ENCODE measurements at regions not wholly inside any gene's neighbourhood (a gene's known extent, or its start where the extent isn't known, plus 50 kb on each side); places are given as distances from the start of the nearest gene placed in this dataset.

DNA sequence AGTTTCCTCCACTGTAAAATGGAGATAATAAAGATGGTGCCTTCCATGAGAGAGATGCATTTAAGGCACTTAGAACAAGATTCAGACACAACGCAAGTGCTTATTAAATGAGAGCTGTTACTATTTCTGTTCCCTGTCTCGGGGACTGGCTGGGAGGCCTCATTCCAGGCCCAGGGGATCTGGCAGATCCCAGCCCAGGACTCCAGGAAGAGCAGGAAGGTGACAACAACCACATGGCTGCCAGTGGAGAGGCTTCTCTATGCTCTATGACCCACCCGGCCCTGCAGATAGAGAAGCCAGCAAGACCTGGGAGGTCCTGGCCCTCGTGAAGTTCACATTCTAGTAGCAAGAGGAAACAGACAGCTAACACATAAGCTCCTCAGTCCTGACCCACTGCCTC, 175.5 kb downstream of the ACTL8 start:
- no peak for DNase-seq (ENCODE audit: low read depth)

DNA sequence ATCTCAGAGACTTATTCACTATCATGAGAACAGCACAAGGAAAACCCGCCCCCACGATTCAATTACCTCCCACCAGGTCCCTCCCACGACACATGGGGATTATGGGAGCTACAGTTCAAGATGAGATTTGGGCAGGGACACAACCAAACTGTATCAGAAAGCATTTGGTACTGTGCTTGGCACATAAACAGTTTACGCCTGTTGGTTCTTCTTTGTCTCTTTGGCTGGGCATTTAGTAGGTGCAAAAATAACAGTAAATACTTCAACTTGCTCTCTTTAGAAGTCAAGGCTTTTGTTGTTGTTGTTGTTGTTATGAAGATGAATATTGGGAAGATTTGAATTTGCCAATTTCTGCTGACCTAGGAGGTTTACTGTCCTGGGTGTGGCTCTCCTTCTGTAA, 175.4 kb upstream of the IGSF21 start:
- no peak for DNase-seq (ENCODE audit: low read depth)

GRCh38 chr1:17933501-17933900, 174.1 kb upstream of the IGSF21 start:
- DNase-seq (ENCODE audit: low read depth), result no peak

GRCh38 chr1:17933971-17934370, 173.6 kb upstream of the IGSF21 start:
- no peak for DNase-seq (ENCODE audit: low read depth)

- no peak for DNase-seq (ENCODE audit: low read depth)
Measured at GRCh38 chr1:17935230-17935629, 172.4 kb upstream of the IGSF21 start.

GRCh38 chr1:17941431-17942189, 166.0 kb upstream of the IGSF21 start:
- no peak for DNase-seq (ENCODE audit: low read depth)

DNA sequence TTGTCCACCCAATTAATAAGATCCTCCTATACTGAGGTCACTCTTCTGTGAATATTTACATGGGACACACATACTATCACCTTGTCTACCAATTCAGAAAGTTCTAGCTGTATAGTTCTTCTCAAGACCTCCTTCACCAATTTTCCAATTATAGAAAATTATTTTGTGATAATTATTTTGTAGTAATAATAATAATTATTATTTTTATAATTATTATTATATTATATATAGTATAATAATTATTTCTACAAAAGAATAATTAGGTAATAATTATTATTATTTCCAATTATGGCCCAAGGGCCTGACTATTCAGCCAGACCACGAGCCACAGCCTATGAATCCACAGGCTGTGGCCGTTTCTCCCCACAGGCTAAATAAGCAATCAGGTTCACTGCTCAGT, 164.1 kb upstream of the IGSF21 start:
- no peak for DNase-seq (ENCODE audit: low read depth)

DNA sequence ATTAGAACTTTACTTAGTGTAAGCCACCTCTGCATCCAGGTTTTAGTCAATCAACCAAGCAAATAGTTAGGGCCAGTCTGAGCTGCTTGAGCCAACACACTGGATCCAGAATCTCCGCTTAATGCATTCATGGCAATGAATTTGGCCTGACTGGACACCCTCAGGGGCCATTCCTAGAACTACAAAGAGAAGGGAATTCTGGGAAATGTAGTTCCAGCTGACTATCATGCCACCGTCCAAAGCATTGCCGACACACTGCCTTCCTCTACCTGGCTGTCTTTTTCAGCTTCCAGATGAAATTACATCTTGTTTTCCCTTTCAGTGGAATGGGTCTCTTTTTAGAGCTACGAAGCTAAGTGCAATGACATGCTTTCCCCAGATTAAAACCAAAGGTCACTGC, 163.0 kb upstream of the IGSF21 start:
- no peak for DNase-seq (ENCODE audit: low read depth)

GRCh38 chr1:17946434-17946833, 161.2 kb upstream of the IGSF21 start:
- no peak for DNase-seq (ENCODE audit: low read depth)

GRCh38 chr1:17948594-17948993, 159.0 kb upstream of the IGSF21 start:
- no peak for DNase-seq (ENCODE audit: low read depth)

- no peak for DNase-seq (ENCODE audit: low read depth)
Measured at GRCh38 chr1:17949511-17949910, 158.1 kb upstream of the IGSF21 start.

DNA sequence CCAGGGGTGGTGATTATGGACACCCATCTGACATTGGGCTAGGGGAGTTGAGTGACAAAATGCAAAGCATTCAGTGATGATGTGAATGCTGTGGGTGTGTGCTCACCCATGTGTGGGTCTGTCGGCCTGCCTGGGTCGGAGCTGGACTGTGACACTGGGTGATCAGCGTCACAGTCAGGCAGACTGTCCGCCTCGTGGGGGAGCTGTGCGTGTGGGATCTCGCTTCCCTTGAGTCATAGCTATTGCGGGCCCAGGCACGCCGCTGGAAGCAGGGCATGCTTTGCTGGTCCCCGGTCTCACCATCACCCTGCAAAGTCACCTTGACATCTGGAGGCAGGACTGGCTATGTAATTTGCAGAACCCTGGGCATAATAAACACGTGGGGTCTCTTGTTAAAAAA, 156.9 kb upstream of the IGSF21 start:
- no peak for DNase-seq (ENCODE audit: low read depth)

- DNase-seq (ENCODE audit: low read depth), result no peak
Measured at GRCh38 chr1:17952506-17952905, 155.1 kb upstream of the IGSF21 start.

- DNase-seq (ENCODE audit: low read depth), result no peak
Measured at GRCh38 chr1:17953921-17954320, 153.7 kb upstream of the IGSF21 start.

- no peak for DNase-seq (ENCODE audit: low read depth)
Measured at GRCh38 chr1:17955302-17956285, 152.0 kb upstream of the IGSF21 start.

DNA sequence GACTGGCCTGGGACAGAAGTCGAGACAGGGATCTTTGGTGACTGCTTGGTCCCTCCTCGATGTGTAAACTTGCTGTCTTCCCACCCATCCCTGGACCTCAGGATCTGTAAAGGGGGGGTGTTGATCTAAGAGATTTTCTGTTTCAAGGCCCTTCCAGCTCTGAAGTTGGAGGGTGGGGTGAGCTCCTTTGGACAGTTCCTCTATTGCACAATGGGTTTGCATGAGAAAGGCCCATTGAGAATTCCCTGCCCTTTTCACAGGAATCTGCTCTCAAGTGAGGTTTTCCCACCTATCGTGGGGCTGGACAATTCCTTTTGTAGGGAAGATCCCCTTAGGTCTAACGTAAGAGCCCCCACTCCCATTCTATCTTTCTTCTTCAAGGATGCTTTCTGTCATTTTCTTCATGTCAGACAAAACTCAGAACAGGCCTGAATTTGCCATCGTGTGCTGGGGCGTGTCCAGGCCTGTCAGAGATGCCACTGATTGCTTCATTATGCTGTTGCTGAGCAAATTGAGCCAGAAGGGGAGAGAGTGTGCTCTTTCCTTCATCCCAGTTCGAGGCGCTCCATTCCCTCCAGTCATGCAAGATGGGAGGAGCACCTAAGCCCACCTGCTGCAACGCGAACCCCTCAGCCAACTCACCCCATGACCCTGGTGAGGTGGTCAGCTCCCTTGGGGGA, 149.9 kb upstream of the IGSF21 start:
- DNase-seq (ENCODE audit: low read depth), result no peak

GRCh38 chr1:17958704-17959103, 148.9 kb upstream of the IGSF21 start:
- DNase-seq (ENCODE audit: low read depth), result no peak

- DNase-seq (ENCODE audit: low read depth), result no peak
Measured at GRCh38 chr1:17963513-17963912, 144.1 kb upstream of the IGSF21 start.

GRCh38 chr1:17965515-17966100, 142.0 kb upstream of the IGSF21 start:
- DNase-seq (ENCODE audit: low read depth), result no peak

GRCh38 chr1:17966341-17966740, 141.3 kb upstream of the IGSF21 start:
- no peak for DNase-seq (ENCODE audit: low read depth)

DNA sequence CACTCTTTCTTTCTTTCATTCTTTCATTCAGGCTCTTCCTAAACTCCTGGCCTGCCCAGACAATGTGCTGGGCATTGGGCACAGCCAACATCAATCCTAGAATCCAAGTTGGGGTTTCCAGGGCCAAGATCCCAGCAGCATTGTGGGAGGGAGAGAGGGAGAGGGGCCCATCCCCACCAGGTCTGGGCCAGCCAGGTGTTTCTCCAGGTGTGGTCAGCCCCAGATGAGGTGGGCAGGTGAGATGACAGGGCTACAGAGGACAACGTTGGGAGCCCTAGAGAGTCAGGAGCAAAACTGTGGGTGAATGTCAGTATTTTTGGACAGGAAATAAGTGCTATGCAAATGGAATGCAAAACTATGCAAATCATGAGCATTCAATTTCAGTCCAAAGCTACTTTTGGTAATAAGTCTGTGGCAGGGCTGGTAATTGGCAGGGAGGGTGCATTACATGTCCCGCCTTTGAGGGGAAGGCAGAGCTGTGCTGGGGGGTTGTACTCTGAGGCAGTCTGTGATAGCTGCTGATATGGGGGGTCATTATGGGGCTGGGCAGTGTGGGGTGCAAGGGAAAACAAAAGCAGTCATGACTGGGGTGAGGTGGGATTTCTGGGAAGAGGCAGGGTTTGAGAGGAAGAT, 139.9 kb upstream of the IGSF21 start:
- no peak for DNase-seq (ENCODE audit: low read depth)
